VCaP (cell line): ENCODE measurements at regions not wholly inside any gene's neighbourhood (a gene's known extent, or its start where the extent isn't known, plus 50 kb on each side); places are given as distances from the start of the nearest gene placed in this dataset.

Source experiments
- H3K27ac ChIP-seq: fragments of 450-650 bp; 2 replicates; pipeline ENCODE4 v1.5.1; 2017
- TF ChIP-seq, protein P1 (sequence below): fragments of 450-650 bp; conservative IDR thresholded peaks from 2 replicates; pipeline ENCODE4 v1.5.1; 2017; ENCODE audit warnings: mild to moderate bottlenecking, moderate library complexity

GRCh38 chr5:169450464-169450863 lies 133.1 kb upstream of the SPDL1 start:
- TF ChIP-seq, protein P1, sequence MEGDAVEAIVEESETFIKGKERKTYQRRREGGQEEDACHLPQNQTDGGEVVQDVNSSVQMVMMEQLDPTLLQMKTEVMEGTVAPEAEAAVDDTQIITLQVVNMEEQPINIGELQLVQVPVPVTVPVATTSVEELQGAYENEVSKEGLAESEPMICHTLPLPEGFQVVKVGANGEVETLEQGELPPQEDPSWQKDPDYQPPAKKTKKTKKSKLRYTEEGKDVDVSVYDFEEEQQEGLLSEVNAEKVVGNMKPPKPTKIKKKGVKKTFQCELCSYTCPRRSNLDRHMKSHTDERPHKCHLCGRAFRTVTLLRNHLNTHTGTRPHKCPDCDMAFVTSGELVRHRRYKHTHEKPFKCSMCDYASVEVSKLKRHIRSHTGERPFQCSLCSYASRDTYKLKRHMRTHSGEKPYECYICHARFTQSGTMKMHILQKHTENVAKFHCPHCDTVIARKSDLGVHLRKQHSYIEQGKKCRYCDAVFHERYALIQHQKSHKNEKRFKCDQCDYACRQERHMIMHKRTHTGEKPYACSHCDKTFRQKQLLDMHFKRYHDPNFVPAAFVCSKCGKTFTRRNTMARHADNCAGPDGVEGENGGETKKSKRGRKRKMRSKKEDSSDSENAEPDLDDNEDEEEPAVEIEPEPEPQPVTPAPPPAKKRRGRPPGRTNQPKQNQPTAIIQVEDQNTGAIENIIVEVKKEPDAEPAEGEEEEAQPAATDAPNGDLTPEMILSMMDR = no peak
- no peak overlapping the region for H3K27ac ChIP-seq

DNA sequence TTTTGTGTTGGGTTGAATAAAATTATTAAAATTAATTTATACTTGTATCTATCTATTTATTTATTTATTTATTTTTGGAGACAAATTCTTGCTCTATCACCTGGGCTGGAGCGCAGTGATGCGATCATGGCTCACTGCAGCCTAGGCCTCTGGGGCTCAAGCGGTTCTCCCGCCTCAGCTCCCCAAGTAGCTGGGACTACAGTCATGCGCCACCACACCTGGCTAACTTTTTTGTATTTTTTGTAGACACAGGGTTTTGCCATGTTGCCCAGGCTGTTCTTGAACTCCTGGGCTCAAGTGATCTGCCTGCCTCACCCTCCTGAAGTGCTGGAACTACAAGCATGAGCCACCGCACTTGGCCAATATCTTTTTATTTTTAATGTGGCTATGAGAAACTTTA lies 134.7 kb upstream of the SPDL1 start:
- TF ChIP-seq, protein P1 = no peak
- no peak overlapping the region for H3K27ac ChIP-seq

- H3K27ac ChIP-seq = no peak overlapping the region
- TF ChIP-seq, protein P1 = no peak
Measured at GRCh38 chr5:169445191-169445590, 138.4 kb upstream of the SPDL1 start.

DNA sequence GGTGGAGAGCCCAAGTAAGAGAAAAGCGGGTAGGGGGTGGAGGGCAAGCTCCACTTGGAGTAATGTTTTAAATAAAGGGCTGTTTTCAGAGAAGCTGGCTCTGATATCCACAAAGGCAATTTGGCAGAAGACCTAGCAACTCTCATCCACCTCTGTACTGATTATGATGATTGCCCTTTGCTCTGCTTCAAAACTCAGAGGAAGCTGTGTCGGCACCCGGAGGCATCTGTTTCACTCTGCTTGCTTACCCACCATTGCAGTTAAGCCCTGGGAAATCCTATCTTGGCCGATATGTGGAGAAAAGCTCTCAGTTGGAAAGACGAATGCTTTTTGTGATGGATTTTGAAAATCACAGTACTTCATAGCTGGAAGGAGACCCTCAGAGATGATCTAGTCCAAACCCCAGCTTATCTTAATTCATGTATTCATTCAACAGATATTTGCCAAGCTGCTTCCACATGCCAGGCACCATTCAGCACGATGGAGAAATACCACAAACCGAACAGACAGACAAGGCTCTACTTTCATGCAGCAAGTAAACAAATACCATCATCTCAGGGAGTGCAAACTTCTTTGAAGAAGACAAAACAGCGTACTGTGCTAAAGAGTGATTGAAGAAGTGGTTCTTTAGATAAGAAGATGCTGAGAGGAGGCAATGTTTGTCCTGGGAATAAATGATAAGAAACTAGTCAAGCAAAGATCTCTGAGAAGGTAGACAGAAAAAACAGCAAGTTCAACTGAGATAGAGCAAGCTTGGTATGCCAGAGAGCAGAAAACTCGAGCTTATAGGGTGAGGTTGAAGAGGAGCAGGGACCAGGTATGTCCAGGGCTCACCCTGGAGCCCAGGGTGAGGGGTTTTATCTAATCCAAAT lies 140.4 kb upstream of the SPDL1 start:
- TF ChIP-seq, protein P1 = no peak
- no peak overlapping the region for H3K27ac ChIP-seq

DNA sequence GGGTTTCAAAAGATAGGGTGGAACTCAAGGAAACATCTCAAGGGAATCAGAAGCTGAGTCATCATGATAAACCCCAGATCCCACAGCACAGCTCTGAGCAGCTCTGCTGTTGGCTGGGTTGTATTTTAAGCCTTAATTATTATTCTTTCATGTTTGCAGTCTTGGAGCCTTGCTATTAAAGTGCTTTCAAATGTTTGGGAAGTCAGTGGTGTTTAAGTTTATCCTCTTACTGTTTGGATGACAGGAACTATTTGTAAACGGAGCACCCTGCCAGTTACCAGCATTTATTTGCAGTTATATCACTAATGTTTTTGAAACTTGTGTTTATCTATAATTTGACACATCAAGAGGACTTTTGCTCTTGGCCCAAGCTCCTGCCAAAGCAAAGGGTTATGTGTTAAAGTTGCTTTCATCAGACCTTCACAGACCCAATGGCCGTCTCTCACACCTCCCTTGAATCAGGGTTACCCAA lies 141.1 kb upstream of the SPDL1 start:
- H3K27ac ChIP-seq = no peak overlapping the region
- TF ChIP-seq, protein P1 = no peak

DNA sequence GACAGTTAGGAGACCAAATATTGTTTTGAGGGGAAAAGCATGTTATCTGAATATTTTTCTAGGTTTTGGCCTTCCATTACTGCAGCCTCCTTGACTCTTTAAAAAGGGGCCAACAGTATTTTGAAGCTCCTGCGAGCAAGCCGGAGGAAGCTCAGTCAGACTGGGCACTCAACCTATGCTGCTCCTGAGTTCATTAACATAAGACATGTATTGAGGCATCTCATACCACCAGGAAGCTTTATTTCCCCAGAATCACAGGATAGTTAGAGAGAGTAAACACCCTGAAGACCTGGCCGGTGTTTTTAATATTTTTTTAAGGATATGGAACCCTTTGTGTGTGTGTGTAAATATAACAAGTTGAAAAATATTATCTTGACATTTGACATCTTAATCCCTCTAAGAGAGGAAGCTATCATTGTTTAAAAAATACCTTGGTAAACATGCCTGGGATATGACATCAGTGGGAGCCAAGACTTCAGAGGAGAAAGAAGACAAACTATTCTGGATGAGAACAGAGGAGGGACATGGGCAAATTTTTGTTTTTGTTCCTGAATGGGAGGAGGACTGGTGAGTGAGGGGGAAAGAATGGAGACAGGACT lies 139.3 kb upstream of the SLIT3 start:
- no peak overlapping the region for H3K27ac ChIP-seq
- TF ChIP-seq, protein P1 = no peak

GRCh38 chr5:169439362-169439761 lies 138.4 kb upstream of the SLIT3 start:
- no peak overlapping the region for H3K27ac ChIP-seq
- TF ChIP-seq, protein P1 = no peak
